Bronchial epithelial cell (primary cell): ENCODE measurements at regions not wholly inside any gene's neighbourhood (a gene's known extent, or its start where the extent isn't known, plus 50 kb on each side); places are given as distances from the start of the nearest gene placed in this dataset.

ENCODE experiments used
- DNase-seq: peaks from one replicate; pipeline ENCODE4 v3.0.0-alpha.2; 2010; ENCODE audit warnings: low read depth
- FAIRE-seq: peaks from 2 replicates; lab custom pipeline; 2011; peaks lifted over from hg19 to GRCh38; lab: Jason Lieb, UNC
- H3K27me3 ChIP-seq: 2 replicates; pipeline ENCODE4 v1.5.1; 2011; ENCODE audit warnings: low read length; ENCODE audit not compliant: control insufficient read depth, insufficient read depth
- H3K36me3 ChIP-seq: 2 replicates; pipeline ENCODE4 v1.5.1; 2011; ENCODE audit warnings: low read length; ENCODE audit not compliant: control insufficient read depth, insufficient read depth
- H3K4me3 ChIP-seq: 2 replicates; pipeline ENCODE4 v1.5.1; 2011; ENCODE audit warnings: mild to moderate bottlenecking, low read depth, low read length, control low read depth
- CTCF ChIP-seq: IDR thresholded peaks from 2 replicates; pipeline ENCODE4 v1.5.1; 2011; ENCODE audit warnings: mild to moderate bottlenecking, moderate library complexity, low read length, control low read depth, inconsistent platforms; ENCODE audit not compliant: insufficient read depth, severe bottlenecking

GRCh38 chr2:198293281-198293680, 488.9 kb downstream of the PLCL1 start:
- Histone ChIP-seq H3K36me3 (no peaks in the 10 kb centered on the region), H3K4me3 (no peak overlapping the region), H3K27me3 (no peaks in the 10 kb centered on the region)
- FAIRE-seq (no peak), DNase-seq (no peak)
- no peak for TF ChIP-seq CTCF

- Histone ChIP-seq H3K4me3 (no peak overlapping the region), H3K36me3 (no peaks in the 10 kb centered on the region), H3K27me3 (no peaks in the 10 kb centered on the region)
- FAIRE-seq, result no peak
- DNase-seq, result no peak
- TF ChIP-seq CTCF, result no peak
Observed at GRCh38 chr2:198289811-198290210, 485.4 kb downstream of the PLCL1 start.

- H3K36me3 ChIP-seq, result no peaks in the 10 kb centered on the region
- DNase-seq, result no peak
- TF ChIP-seq CTCF, result no peak
- no peak overlapping the region for H3K4me3 ChIP-seq
- no peaks in the 10 kb centered on the region for H3K27me3 ChIP-seq
- FAIRE-seq, result no peak
Observed at GRCh38 chr2:198287706-198288105, 483.3 kb downstream of the PLCL1 start.

GRCh38 chr2:198285216-198285615, 480.8 kb downstream of the PLCL1 start:
- H3K36me3 ChIP-seq, result no peaks in the 10 kb centered on the region
- FAIRE-seq (peak; percentile 7), DNase-seq (no peak)
- H3K4me3 ChIP-seq, result no peak overlapping the region
- H3K27me3 ChIP-seq, result no peaks in the 10 kb centered on the region
- no peak for TF ChIP-seq CTCF

- Histone ChIP-seq H3K4me3 (no peak overlapping the region), H3K27me3 (no peaks in the 10 kb centered on the region), H3K36me3 (no peaks in the 10 kb centered on the region)
- FAIRE-seq, result no peak
- no peak for DNase-seq
- no peak for TF ChIP-seq CTCF
Observed at GRCh38 chr2:198283146-198283545, 478.8 kb downstream of the PLCL1 start.

- no peak overlapping the region for H3K4me3 ChIP-seq
- FAIRE-seq (no peak), DNase-seq (no peak)
- no peaks in the 10 kb centered on the region for H3K36me3 ChIP-seq
- no peak for TF ChIP-seq CTCF
- H3K27me3 ChIP-seq, result no peaks in the 10 kb centered on the region
Observed at GRCh38 chr2:198282061-198282460, 477.7 kb downstream of the PLCL1 start.
